DND-41 (cell line): ENCODE measurements at regions not wholly inside any gene's neighbourhood (a gene's known extent, or its start where the extent isn't known, plus 50 kb on each side); places are given as distances from the start of the nearest gene placed in this dataset.

Experiments used
- ATAC-seq: fragments of 200-7000 bp; cut with Tn5 transposase; 3 replicates; pipeline ENCODE4 v1.9.1; 2021; ENCODE audit warnings: low read depth; ENCODE audit not compliant: insufficient read depth
- DNase-seq: peaks from one replicate; pipeline ENCODE4 v3.0.0-alpha.2; 2020
- H2AFZ ChIP-seq: 2 replicates; pipeline ENCODE4 v1.6.0; 2012; ENCODE audit warnings: low read depth, low read length
- H3K27ac ChIP-seq: 2 replicates; pipeline ENCODE4 v1.5.1; 2012; ENCODE audit warnings: low read length, inconsistent platforms
- H3K27me3 ChIP-seq: fragments of 200-600 bp; sonication (generic); 2 replicates; pipeline ENCODE4 v1.6.0; 2012; ENCODE audit warnings: low read length, mild to moderate bottlenecking, inconsistent platforms; ENCODE audit not compliant: insufficient read depth, poor library complexity
- H3K36me3 ChIP-seq: 2 replicates; pipeline ENCODE4 v1.5.1; 2012; ENCODE audit warnings: low read length, inconsistent platforms; ENCODE audit not compliant: insufficient read depth
- H3K4me1 ChIP-seq: 2 replicates; pipeline ENCODE4 v1.5.1; 2012; ENCODE audit warnings: mild to moderate bottlenecking, low read length; ENCODE audit not compliant: insufficient read depth
- H3K4me2 ChIP-seq: 2 replicates; pipeline ENCODE4 v1.6.0; 2012; ENCODE audit warnings: mild to moderate bottlenecking, moderate library complexity, low read length, inconsistent platforms; ENCODE audit not compliant: insufficient read depth
- H3K4me3 ChIP-seq, 2 experiments: fragments of 200-600 bp in 1 of 2; shearing (Covaris generic) in 1 of 2; 2 replicates each; pipeline ENCODE4 v1.5.1; 2012 to 2016; ENCODE audit warnings: inconsistent platforms in 2 of 2, low read length in 2 of 2, mild to moderate bottlenecking in 2 of 2, low read depth in 1 of 2, moderate library complexity in 1 of 2
- H3K79me2 ChIP-seq: 2 replicates; pipeline ENCODE4 v1.6.0; 2012; ENCODE audit warnings: low read length, inconsistent platforms; ENCODE audit not compliant: insufficient read depth
- H3K9ac ChIP-seq: 2 replicates; pipeline ENCODE4 v1.6.0; 2012; ENCODE audit warnings: low read depth, mild to moderate bottlenecking, inconsistent platforms, low read length, moderate library complexity
- H3K9me3 ChIP-seq: 2 replicates; pipeline ENCODE4 v1.5.1; 2012; ENCODE audit warnings: low read length, moderate library complexity, mild to moderate bottlenecking, inconsistent platforms; ENCODE audit not compliant: insufficient read depth, severe bottlenecking
- H4K20me1 ChIP-seq: 2 replicates; pipeline ENCODE4 v1.6.0; 2012; ENCODE audit warnings: low read length; ENCODE audit not compliant: insufficient read depth
- CTCF ChIP-seq: IDR thresholded peaks from 2 replicates; pipeline ENCODE4 v1.5.1; 2012; ENCODE audit warnings: borderline replicate concordance, low read length, moderate library complexity, mild to moderate bottlenecking; ENCODE audit not compliant: poor library complexity, severe bottlenecking; ENCODE audit errors: extremely low read depth
- EZH2 ChIP-seq: IDR thresholded peaks from 3 replicates; pipeline ENCODE4 v1.6.1; 2012; ENCODE audit warnings: borderline replicate concordance, low read depth, mild to moderate bottlenecking, moderate library complexity, low read length, inconsistent platforms; ENCODE audit not compliant: severe bottlenecking

GRCh38 chr5:35461530-35461929 is 156.1 kb upstream of the SPEF2 start:
- H3K4me1 ChIP-seq = no peaks in the 10 kb centered on the region
- no peaks in the 10 kb centered on the region for H3K27me3 ChIP-seq
- no peak overlapping the region for H3K4me2 ChIP-seq
- DNase-seq (no peak), ATAC-seq (no peak)
- no peaks in the 10 kb centered on the region for H3K79me2 ChIP-seq
- H3K36me3 ChIP-seq = no peaks in the 10 kb centered on the region
- H3K9ac ChIP-seq = no peak overlapping the region
- peaks cover 4% of the 10 kb centered on the region for H3K9me3 ChIP-seq
- TF ChIP-seq EZH2 (no peak), CTCF (no peak)
- H3K4me3 ChIP-seq = no peak overlapping the region
- H3K27ac ChIP-seq = no peak overlapping the region
- no peak overlapping the region for H2AFZ ChIP-seq
- no peaks in the 10 kb centered on the region for H4K20me1 ChIP-seq

DNA sequence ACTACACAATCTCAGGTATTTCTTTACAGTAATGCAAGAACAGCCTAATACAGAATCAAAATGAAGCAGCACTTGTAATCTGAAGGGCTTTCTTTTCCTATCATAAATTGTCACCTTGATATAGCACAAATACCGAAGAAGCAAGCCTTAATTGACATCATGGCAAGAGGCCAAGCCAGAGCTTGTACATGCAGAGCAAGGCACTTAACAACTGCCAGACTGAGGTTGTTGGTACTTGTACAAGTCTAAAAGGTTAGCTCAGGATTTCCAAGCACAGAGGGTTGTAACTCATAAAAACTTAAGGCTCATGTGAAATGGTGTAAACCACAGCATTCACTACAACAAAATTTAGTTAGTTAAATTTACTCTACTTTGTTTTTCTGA is 158.8 kb upstream of the SPEF2 start:
- no peak overlapping the region for H3K4me3 ChIP-seq
- H3K79me2 ChIP-seq = no peaks in the 10 kb centered on the region
- no peaks in the 10 kb centered on the region for H4K20me1 ChIP-seq
- no peaks in the 10 kb centered on the region for H3K27me3 ChIP-seq
- H3K4me2 ChIP-seq = no peak overlapping the region
- H3K4me1 ChIP-seq = no peaks in the 10 kb centered on the region
- DNase-seq (no peak), ATAC-seq (no peak)
- H2AFZ ChIP-seq = no peak overlapping the region
- H3K36me3 ChIP-seq = no peaks in the 10 kb centered on the region
- no peak overlapping the region for H3K27ac ChIP-seq
- H3K9me3 ChIP-seq = peaks cover 4% of the 10 kb centered on the region
- H3K9ac ChIP-seq = no peak overlapping the region
- no peak for TF ChIP-seq EZH2
- TF ChIP-seq CTCF = no peak

GRCh38 chr5:35457912-35458823 is 159.5 kb upstream of the SPEF2 start:
- Histone ChIP-seq H3K27me3 (no peaks in the 10 kb centered on the region), H3K79me2 (no peaks in the 10 kb centered on the region), H3K9ac (no peak overlapping the region), H3K27ac (no peak overlapping the region), H3K4me3 (no peak overlapping the region), H3K4me1 (no peaks in the 10 kb centered on the region), H4K20me1 (no peaks in the 10 kb centered on the region), H3K36me3 (no peaks in the 10 kb centered on the region), H3K4me2 (no peak overlapping the region), H2AFZ (no peak overlapping the region), H3K9me3 (peaks cover 4% of the 10 kb centered on the region)
- DNase-seq (no peak), ATAC-seq (no peak)
- TF ChIP-seq EZH2 (no peak), CTCF (no peak)
